Vagina (tissue), 2 donors: ENCODE measurements at regions not wholly inside any gene's neighbourhood (a gene's known extent, or its start where the extent isn't known, plus 50 kb on each side); places are given as distances from the start of the nearest gene placed in this dataset.

Experiments used
- CTCF ChIP-seq, 3 experiments: fragments of 450-650 bp in 2 of 3; fragments of 200-600 bp in 1 of 3; sonication (generic) in 1 of 3; IDR thresholded peaks; one replicate each; pipeline ENCODE4 v1.5.1; 2017 to 2019; ENCODE audit warnings: antibody characterized with exemption in 3 of 3, mild to moderate bottlenecking in 2 of 3, moderate library complexity in 2 of 3
- POLR2A ChIP-seq, 2 donors: fragments of 450-650 bp; IDR thresholded peaks; one replicate each; pipeline ENCODE4 v1.6.1; 2017; ENCODE audit warnings: antibody characterized with exemption in 2 of 2, mild to moderate bottlenecking in 2 of 2, moderate library complexity in 2 of 2
- POLR2AphosphoS5 ChIP-seq, 2 donors: sonication (generic); formaldehyde crosslinking; IDR thresholded peaks; one replicate each; pipeline ENCODE4 v1.9.0; 2017; ENCODE audit warnings: antibody characterized with exemption in 2 of 2, mild to moderate bottlenecking in 2 of 2, low read depth in 1 of 2; ENCODE audit not compliant: insufficient read depth in 1 of 2

- no peak for TF ChIP-seq CTCF (IDR thresholded peaks at IDR 0.05)
- TF ChIP-seq POLR2A (IDR thresholded peaks at IDR 0.05) = no peak
- TF ChIP-seq POLR2AphosphoS5 (IDR thresholded peaks at IDR 0.05; ENCODE audit: insufficient read depth in 1 of 2, low read depth in 1 of 2) = no peak
Observed at GRCh38 chr7:155984609-155985405, 172.5 kb upstream of the SHH start.
